ENCODE measurements at regions not wholly inside any gene's neighbourhood (a gene's known extent, or its start where the extent isn't known, plus 50 kb on each side); places are given as distances from the start of the nearest gene placed in this dataset.

GRCh38 chr12:131199221-131199620 is 245.5 kb downstream of the ADGRD1 start:
- no peak for TF ChIP-seq POLR2AphosphoS5 (IDR thresholded peaks at IDR 0.05; ENCODE audit: low read depth, low read length)
- TF ChIP-seq POLR2A (IDR thresholded peaks at IDR 0.05; ENCODE audit: low read depth, low read length): no peak

Data from GM12891 (cell line).